GM18858 (cell line): ENCODE measurements at regions not wholly inside any gene's neighbourhood (a gene's known extent, or its start where the extent isn't known, plus 50 kb on each side); places are given as distances from the start of the nearest gene placed in this dataset.

Source experiments
- ATAC-seq: cut with Tn5 transposase; IDR thresholded peaks from one replicate; pipeline ENCODE4 v1.9.1; 2021; ENCODE audit not compliant: unreplicated experiment

DNA sequence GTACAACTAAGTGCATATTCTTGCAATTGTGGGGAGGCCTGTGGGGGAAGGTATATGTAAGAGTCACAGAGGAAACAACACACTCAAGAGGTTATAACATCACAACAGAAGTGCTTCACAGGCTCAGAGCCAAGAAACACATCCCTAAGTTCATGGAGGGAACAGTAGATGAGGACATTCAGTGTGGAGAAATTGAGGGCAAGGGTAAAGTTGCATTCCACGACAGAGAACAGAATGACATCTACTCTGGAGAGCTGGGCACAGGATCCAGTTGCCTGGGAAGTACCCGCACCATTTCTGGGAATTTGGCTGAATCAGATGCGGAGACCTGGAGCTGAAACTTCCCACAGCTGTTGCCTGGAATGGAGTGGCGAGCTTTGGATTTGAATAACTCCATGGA is 197.2 kb downstream of the NXNL2 start:
- no peak for ATAC-seq

- ATAC-seq, result no peak
Measured at GRCh38 chr9:88733651-88734421, 198.9 kb downstream of the NXNL2 start.

DNA sequence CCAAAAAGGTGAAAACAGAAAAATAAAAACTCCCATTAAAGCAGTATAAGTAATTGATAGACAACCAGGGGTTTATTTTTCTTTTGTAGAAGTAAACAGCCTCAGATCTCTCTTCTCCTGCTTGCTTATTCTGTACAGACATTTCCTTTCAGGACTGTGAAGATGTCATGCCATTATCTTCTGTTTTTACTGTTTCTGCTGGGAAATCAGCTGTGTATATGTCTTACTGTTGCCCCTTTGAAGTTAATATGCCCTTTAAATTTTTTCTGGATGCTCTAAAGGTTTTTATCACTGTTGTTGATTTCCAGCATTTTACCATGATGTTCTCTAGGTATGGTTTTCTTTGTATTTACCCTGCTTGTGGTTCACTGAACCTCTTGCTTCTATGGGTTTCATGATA is 199.5 kb downstream of the NXNL2 start:
- ATAC-seq, result no peak

- ATAC-seq, result no peak
Measured at GRCh38 chr9:88736136-88736637, 201.2 kb downstream of the NXNL2 start.

DNA sequence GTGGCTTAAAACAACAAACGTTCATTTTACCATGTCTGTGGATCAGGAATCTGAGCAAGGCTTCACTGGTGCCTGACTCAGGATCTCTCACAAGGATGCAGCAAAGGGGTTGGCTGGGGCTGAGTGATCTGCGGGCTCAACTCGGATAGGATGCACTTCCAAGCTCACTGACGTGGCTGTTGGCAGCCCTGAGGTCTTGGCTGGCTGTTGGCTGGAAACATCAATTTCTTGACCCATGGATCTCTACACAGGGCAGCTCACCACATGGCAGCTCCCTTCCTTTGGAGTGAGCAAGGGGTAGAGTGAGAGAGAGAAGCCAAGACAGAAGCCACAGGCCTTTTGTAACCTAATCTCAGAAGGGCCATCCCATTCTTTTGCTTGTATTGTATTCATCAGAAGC is 202.1 kb downstream of the NXNL2 start:
- no peak for ATAC-seq

DNA sequence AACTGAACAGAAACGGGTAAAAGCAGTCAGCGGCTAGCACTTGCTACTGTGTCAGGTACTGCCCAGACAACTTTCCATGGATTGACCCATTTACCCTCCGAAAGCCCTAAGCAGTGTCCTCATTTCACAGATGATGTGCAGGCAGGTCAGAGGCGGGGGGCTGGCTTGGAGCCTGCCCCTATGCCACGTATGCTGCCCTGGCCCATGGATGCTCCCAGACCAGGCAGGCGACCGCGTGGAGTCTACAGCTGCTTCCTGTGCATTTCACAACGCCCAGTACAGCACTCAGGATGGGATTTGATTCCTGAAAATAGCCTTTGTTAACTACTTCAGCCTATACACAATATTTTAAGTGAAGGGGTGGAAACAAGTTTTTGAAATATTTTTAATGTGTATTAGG is 202.9 kb downstream of the NXNL2 start:
- ATAC-seq, result no peak

- ATAC-seq, result no peak
Measured at GRCh38 chr9:88738709-88739108, 203.7 kb downstream of the NXNL2 start.

GRCh38 chr9:88739373-88739772 is 204.4 kb downstream of the NXNL2 start:
- ATAC-seq, result no peak

DNA sequence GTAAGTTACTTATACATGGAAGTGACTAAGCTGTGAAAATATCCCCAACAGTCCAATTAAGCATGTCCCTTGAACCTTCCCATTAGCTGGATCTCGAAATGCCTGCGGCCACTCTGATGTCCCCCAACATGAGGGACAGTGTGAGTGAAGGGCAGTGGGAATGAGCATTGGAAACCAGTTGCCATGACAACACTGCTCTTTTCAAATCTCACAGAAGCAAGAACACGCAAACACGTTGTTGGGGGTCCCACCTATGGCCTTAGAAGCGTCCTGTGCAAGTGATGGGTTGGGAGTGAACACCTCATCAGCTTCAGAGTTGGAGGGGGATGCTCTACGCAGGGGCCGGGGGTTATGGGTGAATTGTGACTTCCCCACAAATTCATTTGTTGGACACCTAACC is 205.9 kb downstream of the NXNL2 start:
- no peak for ATAC-seq

DNA sequence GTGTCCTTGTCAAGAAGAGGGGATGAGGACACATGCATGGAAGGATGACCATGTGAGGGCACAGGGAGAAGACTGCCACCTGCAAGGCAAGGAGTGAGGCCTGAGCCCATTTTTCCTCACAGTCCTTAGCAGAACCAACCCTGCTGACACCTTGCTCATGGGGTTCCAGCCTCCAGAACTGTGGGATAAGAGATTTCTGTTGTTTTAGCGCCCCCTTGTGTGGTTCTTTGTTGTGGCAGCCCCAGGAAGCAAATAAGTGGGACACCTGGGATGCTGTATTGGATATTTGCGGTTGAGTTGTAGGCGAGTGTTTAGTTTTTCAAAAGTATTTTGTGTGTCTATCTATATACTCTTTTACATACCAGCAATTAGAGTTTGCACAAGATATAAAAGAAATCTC is 206.4 kb downstream of the NXNL2 start:
- no peak for ATAC-seq

DNA sequence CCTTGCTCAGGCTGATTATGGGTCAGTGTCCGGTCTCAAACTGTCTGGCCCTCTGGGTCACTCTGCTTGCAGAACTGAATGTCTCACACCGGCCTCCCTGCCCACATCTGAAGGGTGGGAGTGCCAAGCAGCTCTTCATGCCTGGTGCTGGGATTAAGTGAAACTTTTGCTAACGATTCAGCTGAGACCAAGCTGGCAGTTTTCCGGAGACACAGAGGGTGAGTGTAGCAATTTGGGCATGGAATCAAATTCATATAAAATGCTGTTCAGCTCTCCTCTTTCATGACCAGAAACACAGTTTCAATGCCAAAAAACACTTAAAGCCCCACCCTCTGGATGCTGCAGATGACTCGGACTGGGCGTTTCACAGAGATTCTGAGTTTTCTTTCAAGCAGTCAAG is 207.5 kb downstream of the NXNL2 start:
- no peak for ATAC-seq

DNA sequence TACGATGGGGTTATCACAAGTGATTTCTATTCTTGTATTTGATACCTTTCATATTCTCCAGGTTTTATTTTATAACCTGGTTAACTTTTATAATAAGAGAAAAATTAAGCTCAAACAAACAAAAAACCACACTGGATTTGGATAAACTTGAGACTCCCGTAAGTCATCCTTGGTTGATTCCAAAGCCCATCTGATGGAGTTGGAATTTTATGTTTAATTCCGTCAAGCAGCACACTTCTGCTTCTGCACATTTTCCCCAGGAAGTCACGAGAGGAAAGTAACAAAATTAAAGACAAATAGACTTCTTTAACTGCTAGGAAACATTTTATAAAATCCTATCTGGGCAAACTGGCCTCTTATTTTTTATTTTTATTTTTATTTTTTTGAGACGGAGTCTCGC is 207.9 kb downstream of the NXNL2 start:
- ATAC-seq, result no peak

DNA sequence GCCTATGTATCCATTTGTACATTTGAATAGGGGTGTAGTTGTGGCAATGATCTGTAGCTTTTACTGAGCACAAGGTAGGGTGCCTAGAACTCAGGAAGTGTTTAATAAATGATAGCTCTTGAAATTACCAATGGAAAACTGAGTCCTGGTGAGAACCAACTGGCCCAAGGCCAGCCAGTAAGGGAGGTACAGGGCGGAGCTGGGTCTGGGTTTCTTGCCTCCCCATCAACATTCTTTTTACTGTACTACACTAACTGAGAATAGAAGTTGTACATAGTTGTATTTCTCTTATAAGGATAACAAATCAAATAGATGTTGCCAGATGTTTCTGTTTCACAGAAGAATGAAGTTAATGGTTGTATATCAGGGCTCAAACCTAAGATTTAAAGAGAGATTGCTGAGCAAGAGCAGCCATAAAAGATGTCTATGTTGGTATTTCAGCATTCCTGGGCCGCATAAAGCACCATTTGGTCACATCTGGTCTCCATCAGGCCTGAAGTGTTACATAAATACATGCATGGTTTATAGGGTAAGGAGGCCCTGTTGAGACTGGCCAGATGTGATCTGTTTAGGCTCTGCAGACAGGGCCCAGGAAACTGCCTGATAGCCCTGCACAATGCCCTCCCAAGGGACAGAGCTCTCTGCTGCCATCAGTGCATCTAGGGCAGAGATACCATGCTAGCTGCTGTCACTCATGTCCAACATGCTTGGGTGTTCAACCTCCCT is 210.5 kb downstream of the NXNL2 start:
- ATAC-seq, result no peak

DNA sequence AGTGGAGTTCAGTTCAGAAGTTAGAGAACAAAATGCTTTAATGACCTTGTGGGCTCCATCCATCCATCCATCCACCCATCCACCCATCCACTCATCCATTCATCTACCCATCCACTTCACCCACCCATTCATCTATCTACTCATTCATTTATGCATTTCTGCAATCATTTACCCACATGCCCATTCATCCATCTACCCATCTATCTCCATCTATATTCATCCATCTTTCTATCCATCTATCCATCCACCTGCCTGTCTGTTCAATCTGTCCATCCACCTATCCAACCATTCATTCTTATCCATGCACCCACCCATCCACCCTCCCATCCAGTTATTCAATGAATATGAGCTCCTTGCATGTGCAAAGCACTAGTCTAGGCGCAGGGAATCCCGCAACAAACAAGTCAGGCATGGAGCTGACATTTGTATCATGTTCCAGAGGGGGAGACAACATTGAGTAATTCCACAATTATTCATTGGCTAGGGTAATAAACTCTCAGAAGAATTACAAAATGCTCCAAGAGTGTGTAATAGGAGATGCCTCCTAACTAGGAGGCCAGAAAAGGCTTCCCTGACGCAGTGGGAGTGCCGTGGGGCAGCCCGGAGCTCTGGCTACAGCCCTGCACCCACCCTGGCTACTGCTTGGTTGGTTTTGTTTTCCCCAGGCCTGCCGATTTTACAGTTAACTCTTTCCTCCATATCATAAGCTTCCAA is 211.2 kb downstream of the NXNL2 start:
- no peak for ATAC-seq

DNA sequence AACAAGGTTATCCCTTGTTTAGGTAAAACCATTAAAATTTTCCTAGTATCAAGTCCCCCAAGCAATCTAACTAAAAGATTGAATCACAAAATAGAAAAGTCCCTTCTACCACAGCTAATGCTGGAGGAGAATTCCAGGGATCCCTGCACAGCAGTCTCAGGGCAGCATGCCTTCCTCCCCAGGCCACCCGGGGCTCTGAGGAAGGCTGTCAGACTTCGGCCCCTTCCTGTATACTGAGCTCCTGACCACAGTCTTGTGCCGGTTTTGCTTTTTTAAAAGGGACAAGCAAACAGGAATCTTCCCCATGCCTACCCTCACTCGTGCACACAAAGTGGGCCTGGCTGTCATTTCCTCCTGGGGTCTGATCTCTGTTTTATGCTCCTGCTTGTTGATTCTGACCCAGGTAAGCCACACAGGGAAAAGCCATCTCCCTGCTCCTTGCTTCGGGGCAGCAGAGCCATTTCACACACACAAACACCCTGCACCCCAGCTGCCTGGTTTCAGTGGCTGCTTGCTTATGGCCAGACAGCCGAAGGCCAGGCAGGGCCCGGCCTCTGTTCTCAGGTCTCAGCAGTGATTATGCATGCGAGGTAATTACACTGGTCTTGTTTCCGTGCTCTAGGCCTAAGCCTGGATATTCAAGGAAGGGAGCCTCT is 211.9 kb downstream of the NXNL2 start:
- ATAC-seq, result no peak

DNA sequence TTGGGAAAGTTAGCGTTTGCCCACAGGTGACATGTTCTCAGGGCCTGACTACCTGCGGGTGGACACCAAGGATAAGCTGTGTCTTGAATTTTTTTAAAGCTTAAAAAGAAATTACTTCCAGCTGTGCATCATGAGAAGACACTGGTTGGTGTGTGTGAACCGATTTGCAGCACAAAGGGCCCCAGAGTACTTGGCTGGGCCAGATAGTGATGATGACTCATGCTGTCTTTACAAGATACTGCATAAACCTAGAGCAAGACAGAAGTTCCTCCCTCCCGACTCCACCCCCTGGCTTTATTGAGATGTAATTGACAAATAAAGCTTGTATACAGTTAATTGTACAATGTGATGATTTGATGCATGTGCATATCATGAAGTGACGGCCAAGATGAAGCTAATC is 212.8 kb downstream of the NXNL2 start:
- no peak for ATAC-seq

- ATAC-seq, result no peak
Measured at GRCh38 chr9:88748566-88749261, 213.7 kb downstream of the NXNL2 start.

DNA sequence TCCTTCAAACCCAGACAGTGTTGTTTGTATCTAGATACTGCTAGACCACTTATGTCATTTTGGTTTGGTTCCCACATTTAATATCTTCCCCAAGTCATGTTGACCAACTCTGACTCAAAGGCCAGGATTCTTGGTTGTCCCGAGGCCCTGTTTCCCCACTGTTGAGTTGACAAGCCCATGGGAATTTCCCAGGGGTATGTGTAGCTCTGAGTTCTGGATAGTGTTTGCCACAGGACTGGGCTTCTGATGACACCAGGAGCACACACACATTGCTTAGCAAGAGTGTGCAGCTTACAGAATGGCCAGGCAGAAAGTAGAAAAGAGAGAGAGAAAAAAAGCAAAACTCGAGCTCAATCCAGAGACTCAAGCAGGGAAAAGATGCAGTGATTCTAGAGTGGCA is 214.4 kb downstream of the NXNL2 start:
- no peak for ATAC-seq

DNA sequence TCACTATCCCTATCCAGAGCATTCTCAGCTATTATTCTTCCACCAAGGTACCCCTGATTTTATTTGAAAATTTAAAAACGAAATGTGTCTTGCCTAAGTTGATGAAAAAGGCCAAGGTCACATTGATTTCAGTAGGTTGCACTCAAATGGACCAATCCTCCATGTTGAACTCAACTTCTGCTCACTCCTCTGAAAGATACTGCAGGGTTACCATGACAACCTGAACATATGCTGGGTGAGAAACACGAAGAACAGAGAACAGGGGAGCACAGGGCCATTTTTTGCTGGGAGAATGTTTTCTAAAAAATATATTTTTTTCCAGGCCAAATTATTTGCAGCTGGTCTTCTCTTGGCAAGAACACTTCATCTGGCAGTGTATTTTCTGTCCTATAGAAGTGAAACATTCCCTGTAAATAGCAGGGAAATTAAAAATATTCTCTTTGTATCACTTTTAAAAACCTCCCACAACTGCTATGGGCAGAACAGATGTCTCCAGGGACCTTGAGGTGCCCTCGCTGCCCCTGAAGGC is 215.9 kb downstream of the NXNL2 start:
- ATAC-seq, result no peak

DNA sequence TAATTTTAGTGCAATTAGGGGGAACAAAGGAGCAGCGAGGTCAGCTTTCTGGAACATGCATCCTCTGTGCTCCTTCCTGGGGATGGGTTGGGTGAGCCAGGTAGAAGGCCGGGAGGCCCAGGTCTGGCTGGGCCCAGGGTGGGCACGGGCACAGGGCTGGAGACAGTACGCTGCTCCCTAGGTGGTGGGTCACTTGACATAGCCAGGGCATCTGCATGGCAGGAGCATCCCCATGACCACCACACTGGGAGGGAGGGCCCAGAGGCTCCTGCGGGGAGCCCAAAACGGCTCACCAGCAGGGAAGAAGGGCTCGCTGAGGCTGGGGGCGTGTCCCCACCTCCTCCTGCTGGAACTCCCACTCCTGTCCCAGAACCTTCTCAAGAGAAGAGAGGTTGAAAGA is 216.8 kb downstream of the NXNL2 start:
- ATAC-seq, result no peak
